SK-N-SH (cell line): ENCODE measurements at regions not wholly inside any gene's neighbourhood (a gene's known extent, or its start where the extent isn't known, plus 50 kb on each side); places are given as distances from the start of the nearest gene placed in this dataset.

ENCODE experiments used
- EP300 ChIP-seq, 2 experiments: IDR thresholded peaks; 2 replicates each; pipeline versions ENCODE4 v1.4.0 to v1.6.1; 2012; ENCODE audit warnings: borderline replicate concordance in 1 of 2, low read depth in 1 of 2, low read length in 1 of 2
- RFX5 ChIP-seq: IDR thresholded peaks from 2 replicates; pipeline ENCODE4 v1.6.1; 2012; ENCODE audit warnings: mild to moderate bottlenecking, improper control_type of control experiment, low read length
- TEAD4 ChIP-seq: IDR thresholded peaks from 2 replicates; pipeline ENCODE4 v1.4.0; 2012; ENCODE audit warnings: mild to moderate bottlenecking, borderline replicate concordance; ENCODE audit not compliant: insufficient read depth
- TF ChIP-seq, protein P1 (sequence below): fragments of 200-600 bp; sonication (generic); IDR thresholded peaks from 2 replicates; pipeline ENCODE4 v1.6.1; 2017; ENCODE audit warnings: antibody characterized with exemption, mild to moderate bottlenecking, moderate library complexity

DNA sequence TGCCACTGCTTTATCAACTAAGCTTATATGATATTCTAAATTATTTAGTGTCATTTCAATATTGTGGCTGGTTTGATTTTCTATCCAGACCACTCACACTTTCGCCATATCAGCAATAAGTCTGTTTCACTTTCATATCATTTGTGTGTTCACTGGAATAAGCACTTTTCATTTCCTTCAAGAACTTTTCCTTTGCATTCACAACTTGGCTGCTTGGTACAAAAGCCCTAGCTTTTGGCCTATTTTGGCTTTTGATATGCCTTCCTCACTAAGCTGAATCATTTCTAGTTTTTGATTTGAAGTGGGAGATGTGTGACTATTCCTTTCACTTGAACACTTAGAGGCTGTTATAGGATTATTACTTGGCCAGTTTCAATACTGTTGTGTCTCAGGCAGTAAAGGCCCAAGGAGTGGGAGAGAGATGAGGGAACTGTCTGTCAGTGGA lies 120.9 kb upstream of the NAMPT start:
- no peak for TF ChIP-seq EP300 (IDR thresholded peaks at IDR 0.05; ENCODE audit: borderline replicate concordance in 1 of 2, low read depth in 1 of 2, low read length in 1 of 2)
- no peak for TF ChIP-seq TEAD4
- no peak for TF ChIP-seq RFX5
- TF ChIP-seq, protein P1, sequence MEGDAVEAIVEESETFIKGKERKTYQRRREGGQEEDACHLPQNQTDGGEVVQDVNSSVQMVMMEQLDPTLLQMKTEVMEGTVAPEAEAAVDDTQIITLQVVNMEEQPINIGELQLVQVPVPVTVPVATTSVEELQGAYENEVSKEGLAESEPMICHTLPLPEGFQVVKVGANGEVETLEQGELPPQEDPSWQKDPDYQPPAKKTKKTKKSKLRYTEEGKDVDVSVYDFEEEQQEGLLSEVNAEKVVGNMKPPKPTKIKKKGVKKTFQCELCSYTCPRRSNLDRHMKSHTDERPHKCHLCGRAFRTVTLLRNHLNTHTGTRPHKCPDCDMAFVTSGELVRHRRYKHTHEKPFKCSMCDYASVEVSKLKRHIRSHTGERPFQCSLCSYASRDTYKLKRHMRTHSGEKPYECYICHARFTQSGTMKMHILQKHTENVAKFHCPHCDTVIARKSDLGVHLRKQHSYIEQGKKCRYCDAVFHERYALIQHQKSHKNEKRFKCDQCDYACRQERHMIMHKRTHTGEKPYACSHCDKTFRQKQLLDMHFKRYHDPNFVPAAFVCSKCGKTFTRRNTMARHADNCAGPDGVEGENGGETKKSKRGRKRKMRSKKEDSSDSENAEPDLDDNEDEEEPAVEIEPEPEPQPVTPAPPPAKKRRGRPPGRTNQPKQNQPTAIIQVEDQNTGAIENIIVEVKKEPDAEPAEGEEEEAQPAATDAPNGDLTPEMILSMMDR = no peak
